Lung (tissue), 11 donors: ENCODE measurements at regions not wholly inside any gene's neighbourhood (a gene's known extent, or its start where the extent isn't known, plus 50 kb on each side); places are given as distances from the start of the nearest gene placed in this dataset.

ENCODE experiments used
- ATAC-seq: fragments of 200-7000 bp; cut with Tn5 transposase; one replicate; pipeline ENCODE4 v1.9.1; 2020; ENCODE audit warnings: moderate number of reproducible peaks; ENCODE audit not compliant: insufficient read depth, low FRiP score
- DNase-seq, 3 donors: peaks; one replicate each; pipeline ENCODE4 v3.0.0-alpha.2; 2013 to 2017
- H3K27ac ChIP-seq, 2 donors: one replicate each; pipeline ENCODE4 v1.5.1; 2013; ENCODE audit warnings: mild to moderate bottlenecking in 2 of 2, moderate library complexity in 2 of 2, control low read depth in 1 of 2, inconsistent platforms in 1 of 2, low read depth in 1 of 2, low read length in 1 of 2
- H3K27me3 ChIP-seq, 3 donors: one replicate each; pipeline ENCODE4 v1.5.1; 2013; ENCODE audit warnings: low read length in 2 of 3; ENCODE audit not compliant: control insufficient read depth in 3 of 3, insufficient read depth in 3 of 3
- H3K36me3 ChIP-seq, 4 donors: one replicate each; pipeline ENCODE4 v1.5.1; 2013; ENCODE audit warnings: low read length in 4 of 4, mild to moderate bottlenecking in 1 of 4, moderate library complexity in 1 of 4; ENCODE audit not compliant: control insufficient read depth in 4 of 4, insufficient read depth in 4 of 4
- H3K4me1 ChIP-seq, 5 donors: one replicate each; pipeline ENCODE4 v1.5.1; 2013; ENCODE audit warnings: low read length in 5 of 5, mild to moderate bottlenecking in 2 of 5, moderate library complexity in 1 of 5; ENCODE audit not compliant: control insufficient read depth in 5 of 5, insufficient read depth in 5 of 5
- H3K4me3 ChIP-seq: one replicate; pipeline ENCODE4 v1.5.1; 2013; ENCODE audit warnings: mild to moderate bottlenecking, control low read depth, moderate library complexity
- H3K9ac ChIP-seq, 2 donors: one replicate each; pipeline ENCODE4 v1.5.1; 2013; ENCODE audit warnings: low read length in 2 of 2, control low read depth in 1 of 2; ENCODE audit not compliant: insufficient read depth in 1 of 2
- H3K9me3 ChIP-seq, 4 donors: one replicate each; pipeline ENCODE4 v1.5.1; 2013; ENCODE audit warnings: low read length in 3 of 4, mild to moderate bottlenecking in 1 of 4, moderate library complexity in 1 of 4; ENCODE audit not compliant: control insufficient read depth in 4 of 4, insufficient read depth in 3 of 4
- CTCF ChIP-seq: IDR thresholded peaks from 2 replicates; pipeline ENCODE4 v1.5.1; 2012; ENCODE audit warnings: mild to moderate bottlenecking; ENCODE audit errors: control extremely low read depth, extremely low read depth
- WGBS, 2 donors: extraction: QIAGEN DNeasy Blood & Tissue Kit; methylation state at CpG; one replicate each; pipeline ENCODE4 v1.1.7; 2013; 5-methylcytosine and 5-hydroxymethylcytosine counted together
- donor health status: control.
- donor health status: control.
- donor health status: Bipolar disorder and iron deficiency.
- donor health status: healthy.
- donor health status: DM: yes; HTN: yes; CAD: no.

- DNase-seq = no peak
- no peak for ATAC-seq
- WGBS, 2 donors = 76 to 89% methylated on average over 3 of the region's 3 CpGs
These were observed 152.5 kb upstream of the LYZL1 start for GRCh38 chr10:29136411-29136810.

GRCh38 chr10:29140151-29140550, 148.7 kb upstream of the LYZL1 start:
- Histone ChIP-seq H3K9ac (no peak overlapping the region), H3K27me3 (no peaks in the 10 kb centered on the region), H3K4me1 (peaks cover 0 to 9% (median 2%) of the 10 kb centered on the region in 5 donors), H3K36me3 (no peaks in the 10 kb centered on the region), H3K9me3 (peaks cover 0 to 4% (median 0%) of the 10 kb centered on the region in 4 donors), H3K27ac (no peak overlapping the region), H3K4me3 (no peak overlapping the region)
- no peak for TF ChIP-seq CTCF
- 43 to 58% methylated on average over 1 of the region's 1 CpG for WGBS, 2 donors
- ATAC-seq (no peak), DNase-seq (no peak)

More at GRCh38 chr10:29136411-29136810, 152.5 kb upstream of the LYZL1 start:
- Histone ChIP-seq H3K36me3 (no peaks in the 10 kb centered on the region), H3K4me3 (no peak overlapping the region), H3K27ac (no peak overlapping the region), H3K9me3 (no peaks in the 10 kb centered on the region), H3K9ac (no peak overlapping the region), H3K4me1 (peaks cover 0 to 15% (median 2%) of the 10 kb centered on the region in 5 donors), H3K27me3 (no peaks in the 10 kb centered on the region)
- no peak for TF ChIP-seq CTCF

GRCh38 chr10:29140991-29141390, 147.9 kb upstream of the LYZL1 start:
- 84 to 94% methylated on average over 2 of the region's 2 CpGs for WGBS, 2 donors
- no peak for TF ChIP-seq CTCF
- Histone ChIP-seq H3K4me1 (peaks cover 0 to 9% (median 0%) of the 10 kb centered on the region in 5 donors), H3K9ac (no peak overlapping the region), H3K27me3 (no peaks in the 10 kb centered on the region), H3K9me3 (peaks cover 0 to 4% (median 0%) of the 10 kb centered on the region in 4 donors), H3K27ac (no peak overlapping the region), H3K4me3 (no peak overlapping the region), H3K36me3 (no peaks in the 10 kb centered on the region)
- ATAC-seq (no peak), DNase-seq (no peak)

- no peak for TF ChIP-seq CTCF
- H3K4me1 ChIP-seq = peaks cover 0 to 9% (median 0%) of the 10 kb centered on the region in 5 donors
- H3K36me3 ChIP-seq = no peaks in the 10 kb centered on the region
- DNase-seq (no peak), ATAC-seq (no peak)
- H3K27me3 ChIP-seq = no peaks in the 10 kb centered on the region
- H3K9me3 ChIP-seq = peaks cover 0 to 4% (median 0%) of the 10 kb centered on the region in 4 donors
- no peak overlapping the region for H3K4me3 ChIP-seq
- no peak overlapping the region for H3K9ac ChIP-seq
- H3K27ac ChIP-seq = no peak overlapping the region
These were observed 147.1 kb upstream of the LYZL1 start for GRCh38 chr10:29141761-29142160.
